DND-41 (cell line): ENCODE measurements at regions not wholly inside any gene's neighbourhood (a gene's known extent, or its start where the extent isn't known, plus 50 kb on each side); places are given as distances from the start of the nearest gene placed in this dataset.

ENCODE experiments used
- ATAC-seq: fragments of 200-7000 bp; cut with Tn5 transposase; 3 replicates; pipeline ENCODE4 v1.9.1; 2021; ENCODE audit warnings: low read depth; ENCODE audit not compliant: insufficient read depth
- DNase-seq: peaks from one replicate; pipeline ENCODE4 v3.0.0-alpha.2; 2020
- H2AFZ ChIP-seq: 2 replicates; pipeline ENCODE4 v1.6.0; 2012; ENCODE audit warnings: low read depth, low read length
- H3K27ac ChIP-seq: 2 replicates; pipeline ENCODE4 v1.5.1; 2012; ENCODE audit warnings: low read length, inconsistent platforms
- H3K27me3 ChIP-seq: fragments of 200-600 bp; sonication (generic); 2 replicates; pipeline ENCODE4 v1.6.0; 2012; ENCODE audit warnings: low read length, mild to moderate bottlenecking, inconsistent platforms; ENCODE audit not compliant: insufficient read depth, poor library complexity
- H3K36me3 ChIP-seq: 2 replicates; pipeline ENCODE4 v1.5.1; 2012; ENCODE audit warnings: low read length, inconsistent platforms; ENCODE audit not compliant: insufficient read depth
- H3K4me1 ChIP-seq: 2 replicates; pipeline ENCODE4 v1.5.1; 2012; ENCODE audit warnings: mild to moderate bottlenecking, low read length; ENCODE audit not compliant: insufficient read depth
- H3K4me2 ChIP-seq: 2 replicates; pipeline ENCODE4 v1.6.0; 2012; ENCODE audit warnings: mild to moderate bottlenecking, moderate library complexity, low read length, inconsistent platforms; ENCODE audit not compliant: insufficient read depth
- H3K4me3 ChIP-seq, 2 experiments: fragments of 200-600 bp in 1 of 2; shearing (Covaris generic) in 1 of 2; 2 replicates each; pipeline ENCODE4 v1.5.1; 2012 to 2016; ENCODE audit warnings: inconsistent platforms in 2 of 2, low read length in 2 of 2, mild to moderate bottlenecking in 2 of 2, low read depth in 1 of 2, moderate library complexity in 1 of 2
- H3K79me2 ChIP-seq: 2 replicates; pipeline ENCODE4 v1.6.0; 2012; ENCODE audit warnings: low read length, inconsistent platforms; ENCODE audit not compliant: insufficient read depth
- H3K9ac ChIP-seq: 2 replicates; pipeline ENCODE4 v1.6.0; 2012; ENCODE audit warnings: low read depth, mild to moderate bottlenecking, inconsistent platforms, low read length, moderate library complexity
- H3K9me3 ChIP-seq: 2 replicates; pipeline ENCODE4 v1.5.1; 2012; ENCODE audit warnings: low read length, moderate library complexity, mild to moderate bottlenecking, inconsistent platforms; ENCODE audit not compliant: insufficient read depth, severe bottlenecking
- H4K20me1 ChIP-seq: 2 replicates; pipeline ENCODE4 v1.6.0; 2012; ENCODE audit warnings: low read length; ENCODE audit not compliant: insufficient read depth
- CTCF ChIP-seq: IDR thresholded peaks from 2 replicates; pipeline ENCODE4 v1.5.1; 2012; ENCODE audit warnings: borderline replicate concordance, low read length, moderate library complexity, mild to moderate bottlenecking; ENCODE audit not compliant: poor library complexity, severe bottlenecking; ENCODE audit errors: extremely low read depth
- EZH2 ChIP-seq: IDR thresholded peaks from 3 replicates; pipeline ENCODE4 v1.6.1; 2012; ENCODE audit warnings: borderline replicate concordance, low read depth, mild to moderate bottlenecking, moderate library complexity, low read length, inconsistent platforms; ENCODE audit not compliant: severe bottlenecking

GRCh38 chr6:85125526-85125925, 324.4 kb upstream of the NT5E start:
- Histone ChIP-seq H3K79me2 (no peaks in the 10 kb centered on the region), H3K4me1 (no peaks in the 10 kb centered on the region), H3K27me3 (no peaks in the 10 kb centered on the region), H3K4me3 (no peak overlapping the region), H3K36me3 (no peaks in the 10 kb centered on the region), H3K9ac (no peak overlapping the region), H2AFZ (no peak overlapping the region), H3K27ac (no peak overlapping the region), H3K4me2 (no peak overlapping the region), H3K9me3 (no peaks in the 10 kb centered on the region), H4K20me1 (no peaks in the 10 kb centered on the region)
- no peak for TF ChIP-seq EZH2
- TF ChIP-seq CTCF = no peak
- DNase-seq (no peak), ATAC-seq (no peak)

- Histone ChIP-seq H3K27ac (no peak overlapping the region), H2AFZ (no peak overlapping the region), H3K9ac (no peak overlapping the region), H3K9me3 (no peaks in the 10 kb centered on the region), H3K79me2 (no peaks in the 10 kb centered on the region), H3K4me2 (no peak overlapping the region), H3K4me1 (no peaks in the 10 kb centered on the region), H3K27me3 (no peaks in the 10 kb centered on the region), H3K36me3 (no peaks in the 10 kb centered on the region), H3K4me3 (no peak overlapping the region), H4K20me1 (no peaks in the 10 kb centered on the region)
- ATAC-seq (no peak), DNase-seq (no peak)
- no peak for TF ChIP-seq CTCF
- TF ChIP-seq EZH2 = no peak
Measured at GRCh38 chr6:85124472-85125354, 325.2 kb upstream of the NT5E start.

- no peak overlapping the region for H3K4me3 ChIP-seq
- TF ChIP-seq EZH2 (no peak), CTCF (no peak)
- H3K4me2 ChIP-seq = no peak overlapping the region
- no peaks in the 10 kb centered on the region for H4K20me1 ChIP-seq
- H3K4me1 ChIP-seq = no peaks in the 10 kb centered on the region
- H3K27ac ChIP-seq = no peak overlapping the region
- ATAC-seq = no peak
- H3K9me3 ChIP-seq = no peaks in the 10 kb centered on the region
- no peaks in the 10 kb centered on the region for H3K27me3 ChIP-seq
- no peaks in the 10 kb centered on the region for H3K36me3 ChIP-seq
- no peaks in the 10 kb centered on the region for H3K79me2 ChIP-seq
- H2AFZ ChIP-seq = no peak overlapping the region
- no peak overlapping the region for H3K9ac ChIP-seq
- no peak for DNase-seq
Measured at GRCh38 chr6:85121158-85121557, 328.7 kb upstream of the NT5E start.
